HG03175 (cell line): ENCODE measurements at regions not wholly inside any gene's neighbourhood (a gene's known extent, or its start where the extent isn't known, plus 50 kb on each side); places are given as distances from the start of the nearest gene placed in this dataset.
"Not testable (repeated sequence)": the region's sequence is repeated elsewhere in the genome, so short reads cannot be mapped to it uniquely, and the experiment has no call there.

Source experiments
- ATAC-seq: cut with Tn5 transposase; IDR thresholded peaks from one replicate; pipeline ENCODE4 v1.9.1; 2021; ENCODE audit warnings: mild to moderate bottlenecking, moderate library complexity; ENCODE audit not compliant: unreplicated experiment

DNA sequence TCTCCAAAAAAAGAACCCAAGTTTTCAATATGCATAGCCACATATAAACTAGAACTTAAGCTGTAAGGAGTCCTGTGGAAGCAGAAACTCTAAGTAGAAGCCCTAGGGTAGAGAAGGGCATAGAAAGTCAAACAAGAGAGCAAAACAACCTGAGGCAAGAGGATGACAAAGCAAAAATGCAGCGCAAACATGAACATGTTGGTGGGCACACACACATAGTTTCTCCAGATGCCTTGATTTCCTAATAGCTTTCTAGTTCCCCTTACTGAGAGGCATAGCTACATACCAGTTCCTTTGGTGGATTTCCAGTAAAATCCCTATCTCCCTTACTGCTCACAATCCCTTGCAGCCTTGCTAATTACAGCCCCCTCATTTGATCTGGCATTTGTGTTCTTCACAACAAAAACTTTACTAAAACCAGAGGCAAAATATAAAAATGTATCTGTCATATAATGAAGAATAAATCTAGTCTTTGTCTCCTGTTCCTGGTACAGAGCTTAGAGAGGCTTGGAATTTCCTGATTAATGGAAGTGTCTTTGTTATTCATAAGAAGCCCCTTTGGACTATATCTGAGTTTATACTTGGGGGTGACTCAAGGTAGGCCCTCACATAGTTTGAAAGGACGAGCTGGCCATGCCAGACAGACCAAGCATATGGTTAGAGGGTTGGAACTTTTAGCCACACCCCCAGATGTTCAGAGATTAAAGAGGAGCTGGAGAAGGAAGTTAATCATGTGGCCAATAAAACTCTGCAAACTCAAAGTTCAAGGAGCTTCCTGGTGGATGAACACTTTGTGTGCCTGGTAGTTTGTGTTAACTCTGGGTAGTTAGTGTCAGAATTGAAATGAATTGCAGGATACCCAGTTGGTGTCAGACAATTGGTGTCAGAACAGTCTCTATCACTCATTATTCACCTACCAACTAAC is 52.7 kb upstream of the ZCCHC13 start:
- no peak for ATAC-seq

DNA sequence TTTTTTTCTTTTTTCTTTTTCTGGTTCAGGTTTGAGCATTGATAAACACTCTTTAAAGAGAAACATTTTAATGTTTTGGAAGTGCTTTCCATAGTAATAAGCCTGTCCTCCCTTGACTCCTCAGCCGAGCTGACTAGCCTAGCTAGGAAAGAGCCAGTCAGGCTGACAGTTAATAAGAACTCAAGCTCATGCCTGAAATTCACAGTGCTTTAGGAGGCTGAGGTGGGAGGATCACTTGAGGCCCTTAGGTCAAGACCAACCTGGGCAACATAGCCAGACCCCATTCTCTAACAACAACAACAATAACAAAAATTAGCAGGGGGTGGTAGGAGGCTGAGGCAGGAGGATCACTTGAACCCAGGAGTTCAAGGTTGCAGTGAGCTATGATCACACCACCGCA is 53.4 kb upstream of the ZCCHC13 start:
- ATAC-seq = no peak

DNA sequence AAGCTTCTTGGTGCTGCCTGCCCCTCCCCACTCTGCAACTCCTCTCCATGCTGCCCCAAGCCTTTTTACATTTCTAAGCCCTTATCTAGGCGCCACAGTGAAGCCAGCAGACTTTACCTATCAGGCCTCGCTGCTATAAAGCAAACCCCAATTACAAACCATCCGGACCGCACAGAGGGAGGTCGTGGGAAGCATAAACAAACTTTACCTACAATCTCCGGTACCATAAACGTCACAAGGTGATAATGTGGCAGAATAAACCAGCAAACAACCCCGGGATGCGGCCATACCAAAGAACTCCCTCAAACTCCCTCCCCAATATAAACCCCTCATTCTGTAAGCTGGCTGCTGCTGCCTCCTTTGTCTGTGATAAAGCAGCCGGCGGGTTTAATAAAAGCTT is 54.0 kb upstream of the ZCCHC13 start:
- no peak for ATAC-seq

DNA sequence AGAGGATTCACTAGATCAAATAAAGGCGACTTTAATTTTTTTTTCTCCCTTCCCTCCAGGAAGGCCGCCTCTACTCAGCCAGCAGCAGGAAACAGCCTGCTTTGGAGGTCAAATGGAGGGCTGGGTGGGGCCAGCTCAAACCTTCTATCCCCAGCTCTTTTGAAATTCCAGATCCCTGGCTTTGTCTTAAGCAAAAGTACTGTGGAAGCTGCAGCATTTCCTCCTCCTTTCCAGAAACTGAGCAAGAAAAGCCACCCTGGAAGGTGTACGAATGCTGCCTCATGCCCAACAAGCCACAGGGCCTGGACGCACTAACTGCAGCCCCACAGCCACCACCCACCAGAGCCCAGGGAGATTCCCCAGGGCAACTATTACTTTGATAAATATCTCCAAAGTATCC is 55.1 kb upstream of the ZCCHC13 start:
- ATAC-seq = no peak

DNA sequence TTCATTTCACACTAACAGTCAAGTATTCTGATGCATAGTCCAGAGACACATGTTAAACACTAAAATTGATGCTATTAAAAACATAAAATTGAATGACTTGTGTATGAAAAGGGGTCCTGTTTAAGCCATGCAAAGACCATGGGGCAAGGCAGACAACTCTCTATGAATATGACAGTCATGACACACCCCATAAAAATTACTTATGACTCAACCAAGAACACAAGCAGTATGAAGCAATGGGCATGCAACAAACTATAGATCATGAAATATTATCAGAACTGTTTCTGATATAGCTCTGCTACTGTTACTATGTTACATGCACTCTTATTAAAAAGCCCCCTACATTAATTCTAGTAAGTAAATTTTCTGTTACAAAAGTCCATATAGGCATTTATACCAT is 57.5 kb upstream of the ZCCHC13 start:
- ATAC-seq = no peak

DNA sequence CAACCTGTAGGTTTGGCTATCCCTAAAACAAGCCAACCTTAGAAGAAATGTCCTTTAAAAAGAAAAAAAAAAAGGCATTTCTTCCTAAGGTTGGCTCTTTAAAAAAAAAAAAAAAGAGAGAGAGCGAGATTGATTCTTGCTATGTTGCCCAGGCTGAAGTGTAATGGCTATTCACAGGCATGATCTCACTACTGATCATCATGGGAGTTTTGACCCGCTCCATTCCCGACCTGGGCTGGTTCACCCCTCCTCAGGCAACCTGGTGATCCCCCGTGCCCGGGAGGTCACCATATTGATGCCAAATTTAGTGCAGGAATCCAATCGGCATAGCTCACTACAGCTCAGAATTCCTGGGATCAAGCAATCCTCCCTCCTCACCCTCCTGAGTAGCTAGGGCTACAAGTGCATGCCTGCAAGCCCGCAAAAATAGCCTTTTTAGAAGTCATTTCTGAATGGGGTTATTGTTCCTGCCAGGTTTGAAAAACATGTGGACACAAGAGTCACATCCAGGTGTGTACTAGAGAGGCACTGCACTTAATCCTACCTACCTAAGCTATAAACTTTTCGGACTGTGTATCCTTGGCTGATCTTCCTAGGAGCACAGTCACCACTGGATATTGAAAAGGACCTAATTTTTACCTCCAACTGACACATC is 61.4 kb upstream of the ZCCHC13 start:
- no peak for ATAC-seq

DNA sequence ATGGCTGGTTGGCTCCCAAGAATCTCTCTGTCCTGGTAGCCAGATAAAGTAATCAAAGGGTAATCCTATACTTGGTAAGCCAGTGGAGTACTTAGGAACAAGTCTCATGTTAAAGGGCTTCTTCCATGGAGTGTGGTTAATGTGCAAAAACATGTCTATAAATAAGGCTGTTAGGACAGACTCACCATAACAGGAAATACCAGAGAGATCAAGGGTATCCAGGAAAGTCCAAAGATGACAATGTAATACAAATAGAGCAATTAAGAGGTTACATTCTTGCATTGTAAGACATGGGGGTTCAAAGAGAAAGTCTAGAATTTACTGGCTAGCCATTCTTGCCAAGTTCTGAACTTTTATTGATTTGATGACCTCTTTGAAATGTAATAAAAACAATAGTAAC is 61.9 kb upstream of the ZCCHC13 start:
- ATAC-seq = no peak

DNA sequence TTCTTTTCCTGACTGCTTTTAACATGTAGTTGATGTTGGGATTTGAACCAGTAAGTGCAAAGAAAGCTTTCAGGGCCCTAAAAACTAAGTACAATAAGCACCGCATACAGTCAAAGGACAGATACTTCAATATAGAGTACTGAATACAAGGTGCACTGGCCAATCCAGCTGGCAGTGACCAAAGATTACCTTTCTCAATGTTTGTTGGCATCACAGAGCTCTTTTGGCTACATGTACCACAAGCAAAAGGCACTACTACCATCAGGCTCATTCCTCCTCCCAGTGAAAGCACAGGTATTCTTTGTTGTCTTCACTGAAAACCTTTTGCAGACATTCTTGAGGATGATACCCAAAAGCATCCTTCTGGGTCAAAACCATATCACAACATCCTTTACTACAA is 65.2 kb upstream of the ZCCHC13 start:
- ATAC-seq = no peak

DNA sequence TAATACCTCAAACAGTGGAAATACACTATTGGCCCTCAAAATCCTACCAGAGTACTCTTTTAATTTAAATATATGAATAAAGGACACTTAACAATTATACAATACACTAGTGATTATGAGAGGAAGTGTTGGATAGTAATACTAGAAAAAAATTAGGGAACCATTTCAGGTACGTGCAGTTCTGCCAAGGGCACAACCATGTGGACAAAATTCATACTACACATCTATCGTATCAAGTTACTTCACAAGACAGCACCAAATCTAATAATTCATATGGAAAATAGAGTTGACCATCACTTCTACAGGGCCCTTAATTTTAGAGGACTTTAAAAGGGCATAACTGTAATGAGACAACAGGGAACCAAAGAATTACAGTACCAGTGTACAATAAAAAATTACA is 69.2 kb upstream of the ZCCHC13 start:
- ATAC-seq = no peak

DNA sequence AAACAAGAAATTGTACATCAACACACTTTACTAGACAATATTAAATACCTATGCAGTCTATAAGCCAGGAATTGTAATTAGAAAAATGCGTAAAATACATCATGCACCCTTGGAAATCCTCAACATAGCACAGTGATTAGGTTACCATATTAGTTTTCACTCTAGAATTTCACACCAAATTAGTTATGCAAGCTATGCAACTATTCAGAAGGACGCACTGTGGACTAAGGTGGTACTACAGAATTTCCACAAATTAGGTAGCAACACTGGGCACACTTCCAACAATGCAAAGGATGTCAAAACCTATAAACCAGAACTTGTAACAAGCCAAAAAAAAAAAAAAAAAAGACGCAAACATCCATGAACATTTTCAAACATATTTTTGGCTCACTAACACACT is 71.1 kb upstream of the ZCCHC13 start:
- ATAC-seq = no peak

DNA sequence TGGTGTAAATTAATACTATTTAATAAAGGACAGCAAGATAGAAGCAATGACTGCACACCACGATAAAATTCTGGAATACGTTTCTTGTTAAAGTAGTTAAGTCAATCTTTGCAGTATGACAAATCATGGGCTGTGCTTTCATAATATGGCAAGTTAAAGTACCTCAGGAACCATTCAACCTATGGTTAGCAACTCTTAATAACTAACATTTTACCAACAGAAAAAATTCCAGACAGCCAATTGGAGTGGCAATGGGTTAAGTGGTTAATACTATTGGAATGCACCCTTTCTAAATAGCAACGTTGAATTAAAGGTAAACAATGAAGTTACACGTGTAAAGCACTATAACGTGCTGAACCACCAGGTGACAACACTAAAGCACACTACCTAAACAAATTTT is 72.4 kb upstream of the ZCCHC13 start:
- ATAC-seq = no peak

DNA sequence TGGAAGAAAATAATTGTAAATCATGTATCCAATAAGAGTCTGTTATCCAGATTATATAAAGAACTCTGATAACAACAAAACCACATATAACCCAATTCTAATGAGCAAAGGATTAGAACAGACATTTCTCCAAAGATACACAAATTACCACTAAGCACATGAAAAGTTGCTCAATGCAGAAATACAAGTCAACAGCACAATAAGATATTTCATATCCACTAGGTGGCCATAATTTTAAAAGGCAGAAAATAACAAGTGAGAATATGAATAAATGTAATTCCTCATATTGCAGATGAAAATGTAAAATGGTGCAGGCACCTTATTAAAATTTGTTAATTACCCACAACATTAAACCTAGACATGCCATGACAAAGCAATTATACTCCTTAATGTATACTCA is 73.9 kb upstream of the ZCCHC13 start:
- ATAC-seq = no peak

DNA sequence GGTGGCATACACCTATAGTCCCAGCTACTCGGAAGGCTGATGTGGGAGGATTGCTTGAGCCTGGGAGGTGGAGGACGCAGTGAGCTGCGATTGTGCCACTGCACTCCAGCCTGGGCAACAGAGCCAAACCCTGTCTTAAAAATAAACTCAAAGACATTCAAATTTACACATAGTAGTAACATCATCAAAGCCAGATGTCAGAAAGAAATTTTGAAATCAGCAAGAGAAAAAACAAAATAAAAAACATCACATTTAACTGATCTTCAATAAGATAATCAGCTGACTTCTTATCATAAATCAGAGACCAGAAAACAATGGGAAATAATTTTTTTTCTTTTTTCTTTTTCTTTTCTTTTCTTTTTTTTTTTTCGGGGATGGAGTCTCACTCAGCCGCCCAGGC is 78.9 kb upstream of the ZCCHC13 start:
- ATAC-seq = no peak

DNA sequence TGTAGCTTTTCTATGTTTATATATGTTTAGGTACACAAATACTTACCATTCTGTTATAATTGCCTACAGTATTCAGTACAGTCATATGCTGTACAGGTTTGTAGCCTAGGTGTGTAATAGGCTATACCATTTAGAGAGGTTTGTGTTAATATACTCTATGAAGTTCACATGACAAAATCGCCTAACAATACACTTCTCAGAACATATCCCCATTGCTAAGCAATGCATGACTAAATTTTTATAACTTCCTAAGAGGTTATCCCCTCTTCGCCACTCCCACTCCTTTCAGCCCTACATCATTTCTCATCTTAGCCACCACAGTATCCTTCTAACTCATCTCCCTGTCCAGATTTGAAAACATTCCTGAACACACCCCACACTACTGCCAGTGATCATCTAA is 83.7 kb upstream of the ZCCHC13 start:
- ATAC-seq = no peak

DNA sequence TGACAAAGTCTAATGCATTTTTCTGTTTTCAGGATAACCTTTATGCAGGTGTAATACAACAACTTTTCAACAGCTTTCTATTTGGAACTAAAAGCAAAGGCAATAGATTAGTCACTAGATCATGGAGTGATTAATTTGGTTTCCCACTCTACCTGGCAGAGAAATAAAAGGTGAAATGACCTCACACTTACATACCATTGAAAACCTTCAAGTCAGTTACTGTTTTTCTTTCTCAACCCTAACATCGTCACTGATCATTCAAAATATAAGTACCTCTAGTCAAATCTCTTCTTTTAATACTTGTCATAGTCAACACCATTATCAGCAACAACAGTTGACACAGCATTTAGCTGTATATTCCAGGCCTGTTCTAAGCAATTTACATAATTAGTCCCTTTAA is 85.1 kb upstream of the ZCCHC13 start:
- ATAC-seq = no peak

DNA sequence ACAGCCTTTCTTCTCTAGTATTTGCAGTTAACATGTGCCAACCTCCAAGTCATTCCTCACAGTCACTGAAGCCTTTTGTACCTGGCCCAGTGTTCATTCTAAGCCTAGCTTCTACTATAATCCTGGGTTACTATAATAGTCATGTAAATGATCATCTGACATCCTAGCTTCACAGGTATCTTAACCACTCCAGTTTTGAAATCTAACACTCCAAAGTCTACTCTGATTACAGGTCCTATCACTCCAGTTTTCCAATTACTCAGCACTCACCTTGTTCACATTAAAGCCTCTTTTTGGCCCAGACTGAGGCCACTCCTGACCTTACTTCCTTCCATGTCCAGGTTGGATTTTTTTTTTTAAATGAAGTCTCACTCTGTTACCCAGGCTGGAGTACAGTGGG is 87.6 kb upstream of the ZCCHC13 start:
- ATAC-seq = no peak

DNA sequence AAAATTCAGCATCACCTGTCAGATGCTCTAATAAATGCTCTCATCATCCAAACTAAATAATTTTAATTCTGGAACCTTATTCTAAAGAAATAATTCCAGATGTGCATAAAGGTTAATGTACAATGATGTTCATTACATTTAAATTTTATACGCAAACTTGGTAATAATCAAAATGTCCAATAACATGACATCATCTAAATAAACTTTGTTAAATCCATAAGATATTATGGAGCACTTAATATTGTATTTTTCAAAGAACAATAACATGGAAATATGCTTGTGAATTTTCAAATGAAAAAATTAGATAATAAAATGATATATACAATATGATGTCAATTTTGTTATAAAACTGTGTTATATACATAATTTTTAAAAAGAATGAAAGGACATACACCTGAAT is 92.1 kb upstream of the ZCCHC13 start:
- ATAC-seq = no peak

DNA sequence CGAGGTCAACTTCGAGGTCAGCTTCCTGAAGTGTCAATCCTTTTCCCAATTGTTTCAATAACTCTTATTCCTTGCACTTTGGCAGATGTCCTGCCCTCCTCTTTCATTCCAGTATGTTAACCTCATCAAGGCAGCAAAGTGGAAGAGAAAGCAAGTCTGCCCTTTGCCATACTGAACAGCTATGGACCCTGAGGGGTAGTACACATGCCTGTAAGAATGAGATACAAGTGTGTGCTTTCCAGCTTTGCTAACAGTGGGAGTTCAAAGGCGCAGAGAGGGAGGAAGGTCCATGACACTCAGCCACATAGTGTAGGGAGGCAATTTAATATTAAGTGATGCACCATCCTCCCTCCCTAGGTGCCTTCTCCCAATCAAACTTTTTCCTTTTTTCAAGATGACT is 96.4 kb upstream of the ZCCHC13 start:
- no peak for ATAC-seq

DNA sequence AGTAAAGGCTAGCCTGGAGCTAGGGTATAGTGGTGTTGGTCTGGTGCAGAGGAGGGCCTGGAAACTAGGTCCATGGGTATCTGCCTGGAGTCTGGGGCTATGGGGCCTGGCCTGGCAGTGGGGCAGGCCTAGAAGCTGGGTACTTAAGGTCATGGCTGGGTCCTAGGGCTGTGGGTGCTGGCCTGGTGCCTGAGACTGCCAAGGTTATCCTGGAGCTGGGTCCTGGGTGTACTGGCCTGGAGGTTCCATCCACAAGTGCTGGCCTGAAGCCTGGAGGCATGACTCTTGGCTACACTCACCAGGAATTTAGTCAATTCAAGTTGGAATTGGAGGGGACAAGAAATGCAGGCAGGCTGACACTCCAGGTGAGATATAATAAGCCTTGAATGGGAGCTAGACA is 108.4 kb upstream of the ZCCHC13 start:
- ATAC-seq = no peak

DNA sequence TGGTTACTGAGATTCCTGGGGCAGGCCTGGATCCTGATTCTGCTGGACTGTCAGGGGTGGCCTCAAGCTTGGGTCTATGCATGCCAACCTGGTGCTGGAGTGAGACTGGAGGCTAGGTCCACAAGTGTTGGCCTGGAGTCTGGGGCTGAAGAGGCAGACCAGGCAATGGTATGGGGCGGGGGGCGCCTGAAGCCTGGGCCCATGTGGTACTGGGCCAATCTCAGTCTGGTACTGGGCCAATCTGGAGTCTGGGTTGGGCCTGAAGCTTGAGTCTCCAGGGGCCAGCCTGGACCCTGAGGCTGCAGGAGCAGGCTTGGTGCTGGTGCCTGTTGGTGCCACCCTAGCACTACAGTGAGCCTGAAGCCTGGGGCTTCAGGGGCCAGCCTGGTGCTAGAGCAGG is 108.9 kb upstream of the ZCCHC13 start:
- ATAC-seq = no peak

DNA sequence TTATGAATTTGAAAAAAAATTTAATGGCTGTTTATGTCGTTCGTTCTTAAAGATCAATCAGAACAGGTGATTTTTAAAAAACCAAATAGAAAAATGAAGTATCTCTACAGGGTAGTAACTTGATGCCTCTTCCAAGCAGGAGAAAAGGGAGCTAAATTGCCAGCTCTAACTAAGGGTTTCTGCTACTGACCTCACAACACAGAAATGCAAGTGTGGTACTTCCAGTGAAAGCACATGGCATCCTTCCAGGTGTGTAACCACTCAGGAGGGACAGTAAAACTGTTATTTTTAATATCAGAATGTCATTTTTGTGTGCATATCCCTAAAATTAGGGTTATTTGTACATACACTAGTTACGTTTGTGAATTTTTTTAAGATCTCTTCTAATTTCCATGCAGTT is 116.8 kb upstream of the ZCCHC13 start:
- no peak for ATAC-seq

DNA sequence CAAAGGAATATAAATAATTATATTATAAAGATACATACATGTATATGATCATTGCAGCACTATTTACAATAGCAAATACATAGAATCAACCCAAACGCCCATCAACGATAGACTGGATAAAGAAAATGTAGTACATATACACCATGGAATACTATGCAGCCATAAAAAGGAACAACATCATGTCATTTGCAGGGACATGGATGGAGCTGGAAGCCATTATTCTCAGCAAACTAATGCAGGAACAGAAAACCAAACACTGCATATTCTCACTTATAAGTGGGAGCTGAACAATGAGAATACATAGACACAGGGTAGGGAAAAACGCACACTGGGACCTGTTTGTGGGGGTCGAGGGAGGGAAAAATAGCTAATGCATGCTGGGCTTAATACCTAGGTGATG is 120.9 kb upstream of the ZCCHC13 start:
- ATAC-seq = not testable (repeated sequence)

DNA sequence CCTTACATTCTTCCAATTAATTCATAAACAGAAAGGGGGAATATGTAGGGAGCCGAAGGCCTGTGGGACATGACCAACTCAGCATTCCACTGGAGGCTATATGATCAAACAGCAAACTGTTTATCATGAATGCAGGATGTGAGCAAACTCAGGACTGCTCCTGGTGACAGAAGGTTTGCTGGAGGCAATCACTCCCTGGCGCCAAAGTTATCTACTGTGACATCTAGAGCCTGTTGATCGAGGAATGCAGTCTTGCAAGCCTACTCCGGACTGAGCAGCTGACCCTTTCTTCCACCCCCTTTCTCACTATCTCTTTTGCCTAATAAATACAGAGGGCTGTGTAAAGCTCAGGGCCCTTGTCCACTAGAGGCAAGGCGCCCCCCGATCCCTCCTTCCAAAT is 122.0 kb upstream of the ZCCHC13 start:
- ATAC-seq = not testable (repeated sequence)
